GM12891 (cell line): ENCODE measurements at regions not wholly inside any gene's neighbourhood (a gene's known extent, or its start where the extent isn't known, plus 50 kb on each side); places are given as distances from the start of the nearest gene placed in this dataset.

ENCODE experiments used
- DNase-seq: peaks from one replicate; pipeline ENCODE4 v3.0.0; 2011; ENCODE audit warnings: low spot score; ENCODE audit not compliant: insufficient read length
- FAIRE-seq: peaks from 2 replicates; lab custom pipeline; 2011; peaks lifted over from hg19 to GRCh38; lab: Jason Lieb, UNC
- PAX5 ChIP-seq: IDR thresholded peaks from 2 replicates; pipeline ENCODE4 v1.6.1; 2011; ENCODE audit warnings: low read length, moderate library complexity, mild to moderate bottlenecking; ENCODE audit not compliant: insufficient read depth, severe bottlenecking
- POLR2A ChIP-seq: IDR thresholded peaks from 2 replicates; pipeline ENCODE4 v1.6.1; 2011; ENCODE audit warnings: low read depth, low read length, control low read depth
- POLR2AphosphoS5 ChIP-seq: IDR thresholded peaks from 2 replicates; pipeline ENCODE4 v1.6.1; 2011; ENCODE audit warnings: low read depth, low read length, control low read depth
- POU2F2 ChIP-seq: IDR thresholded peaks from 2 replicates; pipeline ENCODE4 v1.6.1; 2011; ENCODE audit warnings: low read depth, mild to moderate bottlenecking, control low read depth, low read length, moderate library complexity
- SPI1 ChIP-seq: IDR thresholded peaks from 2 replicates; pipeline ENCODE4 v1.6.1; 2011; ENCODE audit warnings: low read depth, low read length, control low read depth
- TAF1 ChIP-seq: IDR thresholded peaks from 2 replicates; pipeline ENCODE4 v1.6.1; 2011; ENCODE audit warnings: low read depth, low read length, control low read depth

DNA sequence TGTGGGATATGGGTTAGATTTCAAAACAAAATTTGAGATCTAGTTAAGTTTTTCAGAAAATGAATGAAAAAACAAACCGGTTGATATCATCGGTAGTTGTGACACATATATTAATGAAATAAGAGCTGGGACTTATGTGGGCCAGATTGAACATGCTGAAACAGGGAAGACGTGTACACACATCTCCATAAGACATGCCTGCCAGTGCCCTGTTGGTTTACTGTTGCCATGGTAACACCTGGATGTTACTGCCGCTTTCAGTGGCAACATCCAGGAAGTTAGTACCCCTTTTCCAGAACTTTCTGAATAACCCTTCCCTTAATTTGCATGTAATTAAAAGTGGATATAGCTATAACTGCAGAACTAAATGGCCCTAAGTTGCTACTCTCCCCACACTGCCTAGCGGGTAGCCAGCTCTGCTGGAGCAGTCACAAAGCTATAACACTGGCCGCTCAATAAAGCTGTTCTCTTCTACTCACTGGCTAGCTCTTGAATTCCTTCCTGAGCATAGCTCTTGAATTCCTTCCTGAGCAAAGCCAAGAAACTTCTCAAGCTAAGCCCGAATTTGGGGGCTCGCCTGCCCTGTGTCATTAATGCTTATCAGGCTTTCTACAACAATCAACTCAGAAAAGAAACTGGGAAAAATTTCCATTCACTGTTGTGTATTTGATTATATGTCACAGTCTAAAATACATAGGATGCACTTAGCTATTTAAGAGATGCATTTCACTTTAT, 776.3 kb upstream of the CDH7 start:
- no peak for DNase-seq
- no peak for FAIRE-seq

GRCh38 chr18:64972545-64972944, 778.3 kb upstream of the CDH7 start:
- TF ChIP-seq POLR2AphosphoS5 = no peak
- TF ChIP-seq PAX5 = no peak
- TF ChIP-seq POU2F2 = no peak
- TF ChIP-seq POLR2A = no peak
- TF ChIP-seq TAF1 = no peak
- no peak for TF ChIP-seq SPI1
- DNase-seq (no peak), FAIRE-seq (no peak)

More for the DNA sequence above, 776.3 kb upstream of the CDH7 start:
- TF ChIP-seq PAX5 (no peak), SPI1 (no peak), POLR2A (no peak), POU2F2 (no peak), POLR2AphosphoS5 (no peak), TAF1 (no peak)

- DNase-seq (no peak), FAIRE-seq (no peak)
Measured at GRCh38 chr18:64966667-64967066, 784.1 kb upstream of the CDH7 start.

DNA sequence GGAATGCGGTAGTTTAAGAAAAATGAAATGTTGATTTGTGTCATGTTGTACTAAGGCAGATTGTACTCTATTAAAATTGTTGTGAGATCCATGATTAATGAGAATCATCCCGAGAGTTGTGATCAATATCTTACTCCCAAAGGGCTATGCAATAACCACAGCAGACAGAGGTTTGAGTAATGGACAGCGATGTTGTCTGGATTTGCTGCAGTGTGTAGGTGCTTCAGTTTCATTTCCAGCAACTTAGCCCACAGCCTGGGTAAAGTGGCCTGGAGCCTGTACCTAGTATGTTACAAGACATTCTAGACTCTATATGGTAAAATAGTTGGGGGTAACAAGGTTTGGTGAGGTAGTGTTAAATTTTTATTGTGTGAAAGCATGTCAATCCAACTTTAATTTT, 794.3 kb upstream of the CDH7 start:
- no peak for TF ChIP-seq PAX5
- TF ChIP-seq SPI1 = no peak
- TF ChIP-seq POLR2A = no peak
- TF ChIP-seq POLR2AphosphoS5 = no peak
- DNase-seq = no peak
- FAIRE-seq = no peak

More at GRCh38 chr18:64966667-64967066, 784.1 kb upstream of the CDH7 start:
- TF ChIP-seq PAX5 (no peak), TAF1 (no peak), POLR2A (no peak), POU2F2 (no peak)

GRCh38 chr18:64949885-64950284, 800.9 kb upstream of the CDH7 start:
- FAIRE-seq (no peak), DNase-seq (no peak)
- TF ChIP-seq PAX5 = no peak
- TF ChIP-seq TAF1 = no peak
- TF ChIP-seq POLR2AphosphoS5 = no peak
- no peak for TF ChIP-seq POLR2A
- TF ChIP-seq SPI1 = no peak
- no peak for TF ChIP-seq POU2F2

- no peak for DNase-seq
- no peak for FAIRE-seq
- TF ChIP-seq POLR2A (no peak), POLR2AphosphoS5 (no peak), PAX5 (no peak), TAF1 (no peak), SPI1 (no peak), POU2F2 (no peak)
Measured at GRCh38 chr18:64936671-64937070, 787.8 kb upstream of the LINC00305 start.

DNA sequence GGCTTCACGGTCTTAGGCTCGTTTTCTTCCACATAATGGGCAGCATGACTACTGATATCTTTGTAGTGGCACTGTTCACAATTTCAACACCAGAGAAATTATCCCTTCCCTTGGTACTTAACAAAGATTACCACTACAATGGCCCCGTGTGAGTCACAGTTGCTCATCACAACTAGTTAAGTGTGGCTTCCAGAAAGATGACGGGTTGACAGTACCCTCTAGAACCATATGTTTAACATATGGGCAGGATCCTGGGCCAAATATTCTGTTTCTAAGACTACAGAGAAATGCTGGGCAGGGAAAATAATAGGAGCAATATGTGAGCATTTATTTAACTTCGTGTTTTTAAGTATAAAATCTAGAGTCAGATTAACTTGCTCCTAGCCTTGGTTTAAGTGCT, 780.1 kb upstream of the LINC00305 start:
- TF ChIP-seq TAF1 = no peak
- no peak for TF ChIP-seq SPI1
- no peak for TF ChIP-seq PAX5
- no peak for TF ChIP-seq POU2F2
- TF ChIP-seq POLR2A = no peak
- no peak for TF ChIP-seq POLR2AphosphoS5
- DNase-seq (no peak), FAIRE-seq (no peak)

- TF ChIP-seq PAX5 = no peak
- TF ChIP-seq POU2F2 = no peak
- TF ChIP-seq SPI1 = no peak
- no peak for TF ChIP-seq POLR2AphosphoS5
- no peak for TF ChIP-seq POLR2A
- TF ChIP-seq TAF1 = no peak
- DNase-seq (no peak), FAIRE-seq (no peak)
Measured at GRCh38 chr18:64919971-64920570, 771.2 kb upstream of the LINC00305 start.

DNA sequence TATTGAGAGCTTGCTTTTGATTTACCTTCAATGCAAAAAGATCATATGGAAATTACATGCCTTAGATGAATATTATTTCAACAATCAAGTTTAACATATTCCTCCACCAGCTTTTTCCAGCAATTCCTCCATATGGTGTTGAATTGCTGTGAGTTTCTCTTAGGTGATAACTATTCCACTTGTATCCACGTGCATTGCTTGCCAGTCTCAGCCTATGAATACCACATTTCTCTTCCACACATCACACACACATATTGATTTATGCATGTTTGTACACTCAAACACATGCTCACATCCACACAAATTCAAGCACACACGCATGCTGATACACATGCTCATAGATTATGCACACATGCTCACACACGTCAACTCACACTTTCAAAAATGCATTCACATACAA, 770.0 kb upstream of the LINC00305 start:
- DNase-seq (no peak), FAIRE-seq (no peak)
- TF ChIP-seq TAF1 (no peak), POLR2AphosphoS5 (no peak), SPI1 (no peak), POU2F2 (no peak), PAX5 (no peak)

- FAIRE-seq (no peak), DNase-seq (no peak)
- TF ChIP-seq POLR2AphosphoS5 = no peak
- TF ChIP-seq POLR2A = no peak
- no peak for TF ChIP-seq TAF1
- no peak for TF ChIP-seq POU2F2
- no peak for TF ChIP-seq SPI1
- no peak for TF ChIP-seq PAX5
Measured at GRCh38 chr18:64893349-64893748, 744.5 kb upstream of the LINC00305 start.
